ENCODE measurements at regions not wholly inside any gene's neighbourhood (a gene's known extent, or its start where the extent isn't known, plus 50 kb on each side); places are given as distances from the start of the nearest gene placed in this dataset.

- no peak for DNase-seq
- Histone ChIP-seq H3K36me3 (no peaks in the 10 kb centered on the region), H3K27me3 (no peaks in the 10 kb centered on the region), H3K9me3 (peaks cover 0 to 5% of the 10 kb centered on the region in 2 donors), H3K27ac (no peak overlapping the region), H3K4me3 (no peak overlapping the region), H3K4me1 (no peaks in the 10 kb centered on the region)
- ATAC-seq, result no peak
- no peak for TF ChIP-seq CTCF (IDR thresholded peaks at IDR 0.05)
- intact Hi-C loops (cut with DNase I), result no loop called here
These were observed 1912.9 kb downstream of the MRPL39 start for GRCh38 chr21:23694390-23694789.

- Histone ChIP-seq H3K27ac (no peak overlapping the region), H3K4me3 (no peak overlapping the region), H3K27me3 (no peaks in the 10 kb centered on the region), H3K36me3 (no peaks in the 10 kb centered on the region), H3K9me3 (no peaks in the 10 kb centered on the region), H3K4me1 (no peaks in the 10 kb centered on the region)
- no peak for DNase-seq
- TF ChIP-seq CTCF (IDR thresholded peaks at IDR 0.05), result no peak
- intact Hi-C loops (cut with DNase I), result no loop called here
- no peak for ATAC-seq
These were observed 1917.0 kb downstream of the MRPL39 start for GRCh38 chr21:23690316-23690715.

GRCh38 chr21:23686737-23687523, 1920.4 kb downstream of the MRPL39 start:
- Histone ChIP-seq H3K9me3 (no peaks in the 10 kb centered on the region), H3K27ac (no peak overlapping the region), H3K4me1 (no peaks in the 10 kb centered on the region), H3K27me3 (no peaks in the 10 kb centered on the region), H3K36me3 (no peaks in the 10 kb centered on the region), H3K4me3 (no peak overlapping the region)
- DNase-seq (no peak), ATAC-seq (no peak)
- no peak for TF ChIP-seq CTCF (IDR thresholded peaks at IDR 0.05)
- intact Hi-C loops (cut with DNase I), result no loop called here

- no peaks in the 10 kb centered on the region for H3K27me3 ChIP-seq
- no peak overlapping the region for H3K4me3 ChIP-seq
- H3K27ac ChIP-seq, result no peak overlapping the region
- no peak for TF ChIP-seq CTCF (IDR thresholded peaks at IDR 0.05)
- no peak for ATAC-seq
- intact Hi-C loops (cut with DNase I), result no loop called here
- H3K4me1 ChIP-seq, result no peaks in the 10 kb centered on the region
- H3K9me3 ChIP-seq, result no peaks in the 10 kb centered on the region
- no peak for DNase-seq
- H3K36me3 ChIP-seq, result no peaks in the 10 kb centered on the region
These were observed 1922.8 kb downstream of the MRPL39 start for GRCh38 chr21:23684431-23684830.

- Histone ChIP-seq H3K27me3 (no peaks in the 10 kb centered on the region), H3K4me3 (no peak overlapping the region), H3K27ac (no peak overlapping the region), H3K9me3 (no peaks in the 10 kb centered on the region), H3K4me1 (no peaks in the 10 kb centered on the region), H3K36me3 (no peaks in the 10 kb centered on the region)
- DNase-seq, result peak in 1 of 4 donors; percentile 15
- intact Hi-C loops (cut with DNase I), result no loop called here
- ATAC-seq, result peak; percentile 82
- no peak for TF ChIP-seq CTCF (IDR thresholded peaks at IDR 0.05)
These were observed 1943.0 kb downstream of the MRPL39 start for GRCh38 chr21:23664193-23664694.
